Stimulated activated CD4-positive, alpha-beta T cell treated with anti-CD3 and anti-CD28 coated beads, Interleukin-1b, Interleukin-23, amount 100 ng/mL, for 4 hours (primary cell): ENCODE measurements at regions not wholly inside any gene's neighbourhood (a gene's known extent, or its start where the extent isn't known, plus 50 kb on each side); places are given as distances from the start of the nearest gene placed in this dataset.

Experiments
- DNase-seq, 2 donors: peaks; one replicate each; pipeline ENCODE4 v3.0.0-alpha.2; 2020; ENCODE audit warnings: low read depth in 2 of 2

- no peak for DNase-seq
These were observed 119.6 kb upstream of the BLID start for GRCh38 chr11:122235615-122236014.

GRCh38 chr11:122234780-122235179 is 118.8 kb upstream of the BLID start:
- no peak for DNase-seq

- DNase-seq, result no peak
These were observed 118.2 kb upstream of the BLID start for GRCh38 chr11:122234257-122234656.

GRCh38 chr11:122232985-122233384 is 117.0 kb upstream of the BLID start:
- no peak for DNase-seq

- DNase-seq, result no peak
These were observed 114.4 kb upstream of the BLID start for GRCh38 chr11:122230385-122230755.

- DNase-seq, result no peak
These were observed 113.7 kb upstream of the BLID start for GRCh38 chr11:122229481-122230384.

- DNase-seq, result no peak
These were observed 113.1 kb upstream of the BLID start for GRCh38 chr11:122229078-122229477.

- no peak for DNase-seq
These were observed 110.9 kb upstream of the BLID start for GRCh38 chr11:122226810-122227379.

GRCh38 chr11:122224867-122225266 is 108.9 kb upstream of the BLID start:
- DNase-seq, result no peak

GRCh38 chr11:122220321-122220720 is 104.3 kb upstream of the BLID start:
- DNase-seq, result no peak

GRCh38 chr11:122219791-122220190 is 103.8 kb upstream of the BLID start:
- DNase-seq, result no peak

- peak in 1 of 2 donors; percentile 6 for DNase-seq
These were observed 99.4 kb upstream of the BLID start for GRCh38 chr11:122215244-122215992.

GRCh38 chr11:122214567-122214966 is 98.6 kb upstream of the BLID start:
- DNase-seq, result no peak

- DNase-seq, result no peak
These were observed 98.1 kb upstream of the BLID start for GRCh38 chr11:122214080-122214479.

- DNase-seq, result no peak
These were observed 97.2 kb upstream of the BLID start for GRCh38 chr11:122213171-122213570.

GRCh38 chr11:122210367-122210997 is 94.5 kb upstream of the BLID start:
- DNase-seq, result no peak

GRCh38 chr11:122209619-122210366 is 93.8 kb upstream of the BLID start:
- DNase-seq, result no peak

GRCh38 chr11:122207921-122208764 is 92.1 kb upstream of the BLID start:
- DNase-seq, result no peak

GRCh38 chr11:122207505-122207904 is 91.5 kb upstream of the BLID start:
- no peak for DNase-seq

GRCh38 chr11:122205036-122205435 is 89.0 kb upstream of the BLID start:
- no peak for DNase-seq

GRCh38 chr11:122204206-122204605 is 88.2 kb upstream of the BLID start:
- DNase-seq, result no peak
